Progenitor cell of endocrine pancreas (in vitro differentiated cells): ENCODE measurements at regions not wholly inside any gene's neighbourhood (a gene's known extent, or its start where the extent isn't known, plus 50 kb on each side); places are given as distances from the start of the nearest gene placed in this dataset.

ENCODE experiments used
- DNase-seq: peaks from one replicate; pipeline ENCODE4 v3.0.0; 2021; ENCODE audit warnings: low spot score; ENCODE audit not compliant: unreplicated experiment
- H3K27ac Mint-ChIP-seq: 2 replicates; pipeline ENCODE4 v1.8.0; 2021; ENCODE audit warnings: mild to moderate bottlenecking, moderate library complexity, mixed read lengths
- H3K27me3 Mint-ChIP-seq: 2 replicates; pipeline ENCODE4 v1.8.0; 2021; ENCODE audit warnings: mixed read lengths
- H3K36me3 Mint-ChIP-seq: 2 replicates; pipeline ENCODE4 v1.8.0; 2022; ENCODE audit warnings: mixed read lengths; ENCODE audit not compliant: insufficient read depth
- H3K4me1 Mint-ChIP-seq: 2 replicates; pipeline ENCODE4 v1.8.0; 2021; ENCODE audit warnings: low read depth, mixed read lengths
- H3K4me3 Mint-ChIP-seq: 2 replicates; pipeline ENCODE4 v1.8.0; 2021; ENCODE audit warnings: low read depth, mild to moderate bottlenecking, moderate library complexity, mixed read lengths
- H3K9me3 Mint-ChIP-seq: 2 replicates; pipeline ENCODE4 v1.8.0; 2021; ENCODE audit warnings: low read depth, mixed read lengths
- TF ChIP-seq, protein P1 (sequence below): fragments of 200-600 bp; sonication (generic); IDR thresholded peaks from one replicate; pipeline ENCODE4 v1.5.0; 2021; ENCODE audit warnings: antibody characterized with exemption, mild to moderate bottlenecking; ENCODE audit not compliant: unreplicated experiment

DNA sequence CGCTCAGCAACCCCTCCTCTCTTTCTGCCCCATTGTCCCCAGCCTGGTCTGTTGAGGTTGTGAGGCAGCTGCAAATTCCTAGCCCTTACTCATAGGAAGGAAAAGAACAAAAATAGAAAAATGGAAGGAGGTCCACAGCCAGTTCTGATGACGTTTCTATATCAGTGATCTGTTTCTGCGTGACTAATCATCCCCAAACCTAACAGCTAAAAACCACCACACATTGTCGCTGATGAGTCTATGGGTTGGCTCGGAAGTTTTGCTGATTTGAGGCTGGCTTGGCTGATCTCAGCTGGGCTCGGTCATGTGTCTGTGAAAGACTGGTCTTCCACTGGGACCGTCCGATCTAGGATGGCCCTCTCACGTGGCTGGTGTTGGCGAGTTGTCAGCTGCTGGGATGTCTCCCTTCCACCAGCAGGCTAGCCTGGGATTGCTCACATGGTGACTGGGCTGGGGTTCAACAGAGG, 200.6 kb upstream of the ZNF618 start:
- H3K27me3 Mint-ChIP-seq = peaks cover 36% of the 10 kb centered on the region
- no peaks in the 10 kb centered on the region for H3K36me3 Mint-ChIP-seq
- H3K4me3 Mint-ChIP-seq = no peak overlapping the region
- no peaks in the 10 kb centered on the region for H3K9me3 Mint-ChIP-seq
- no peak overlapping the region for H3K27ac Mint-ChIP-seq
- DNase-seq = no peak
- H3K4me1 Mint-ChIP-seq = peaks cover 7% of the 10 kb centered on the region
- TF ChIP-seq, protein P1, sequence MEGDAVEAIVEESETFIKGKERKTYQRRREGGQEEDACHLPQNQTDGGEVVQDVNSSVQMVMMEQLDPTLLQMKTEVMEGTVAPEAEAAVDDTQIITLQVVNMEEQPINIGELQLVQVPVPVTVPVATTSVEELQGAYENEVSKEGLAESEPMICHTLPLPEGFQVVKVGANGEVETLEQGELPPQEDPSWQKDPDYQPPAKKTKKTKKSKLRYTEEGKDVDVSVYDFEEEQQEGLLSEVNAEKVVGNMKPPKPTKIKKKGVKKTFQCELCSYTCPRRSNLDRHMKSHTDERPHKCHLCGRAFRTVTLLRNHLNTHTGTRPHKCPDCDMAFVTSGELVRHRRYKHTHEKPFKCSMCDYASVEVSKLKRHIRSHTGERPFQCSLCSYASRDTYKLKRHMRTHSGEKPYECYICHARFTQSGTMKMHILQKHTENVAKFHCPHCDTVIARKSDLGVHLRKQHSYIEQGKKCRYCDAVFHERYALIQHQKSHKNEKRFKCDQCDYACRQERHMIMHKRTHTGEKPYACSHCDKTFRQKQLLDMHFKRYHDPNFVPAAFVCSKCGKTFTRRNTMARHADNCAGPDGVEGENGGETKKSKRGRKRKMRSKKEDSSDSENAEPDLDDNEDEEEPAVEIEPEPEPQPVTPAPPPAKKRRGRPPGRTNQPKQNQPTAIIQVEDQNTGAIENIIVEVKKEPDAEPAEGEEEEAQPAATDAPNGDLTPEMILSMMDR = no peak

DNA sequence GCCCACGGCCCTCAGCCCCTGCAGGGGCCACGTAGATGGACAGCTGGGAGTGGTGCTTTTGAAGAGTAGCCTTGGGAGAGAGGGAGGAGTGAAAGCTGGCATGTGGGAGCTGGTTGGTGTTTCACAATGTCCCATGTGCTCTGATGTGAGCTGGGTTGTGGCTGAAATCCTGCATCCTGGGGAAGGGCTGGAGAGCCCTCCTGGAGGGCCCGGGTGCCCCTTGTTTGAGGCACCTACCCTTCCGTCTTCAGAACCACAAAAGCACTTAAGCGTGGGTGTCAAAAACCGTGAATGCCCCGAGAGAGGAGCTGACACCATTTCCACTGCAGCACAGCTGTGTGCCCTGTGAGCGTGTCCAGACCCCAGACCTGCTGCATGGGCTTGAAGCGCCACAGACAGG, 199.1 kb upstream of the ZNF618 start:
- H3K9me3 Mint-ChIP-seq = no peaks in the 10 kb centered on the region
- DNase-seq = no peak
- H3K4me3 Mint-ChIP-seq = no peak overlapping the region
- H3K27ac Mint-ChIP-seq = no peak overlapping the region
- no peaks in the 10 kb centered on the region for H3K36me3 Mint-ChIP-seq
- peaks cover 34% of the 10 kb centered on the region for H3K27me3 Mint-ChIP-seq
- H3K4me1 Mint-ChIP-seq = peaks cover 7% of the 10 kb centered on the region
- TF ChIP-seq, protein P1 = no peak

DNA sequence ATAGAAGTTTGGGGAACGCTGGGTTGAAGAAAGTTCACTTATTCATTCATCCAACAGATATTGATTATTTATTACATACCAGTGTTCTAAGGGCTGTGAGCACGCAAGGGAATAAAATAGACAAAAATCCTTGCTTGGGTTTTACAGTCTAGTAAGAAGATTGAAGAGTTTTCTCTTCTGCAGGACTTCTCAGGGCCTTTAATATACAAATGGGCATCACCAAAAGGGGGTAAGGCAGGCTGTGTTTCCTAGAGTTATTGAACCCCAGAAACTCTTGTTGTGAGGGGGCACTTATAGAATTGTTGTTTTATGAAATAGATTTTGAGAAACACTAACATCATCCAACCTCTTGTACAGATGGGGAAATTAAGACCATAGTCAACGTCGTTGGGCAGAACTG, 198.5 kb upstream of the ZNF618 start:
- peaks cover 32% of the 10 kb centered on the region for H3K27me3 Mint-ChIP-seq
- H3K4me1 Mint-ChIP-seq = peaks cover 7% of the 10 kb centered on the region
- no peak for DNase-seq
- no peak overlapping the region for H3K27ac Mint-ChIP-seq
- TF ChIP-seq, protein P1 = no peak
- no peaks in the 10 kb centered on the region for H3K9me3 Mint-ChIP-seq
- no peak overlapping the region for H3K4me3 Mint-ChIP-seq
- no peaks in the 10 kb centered on the region for H3K36me3 Mint-ChIP-seq

DNA sequence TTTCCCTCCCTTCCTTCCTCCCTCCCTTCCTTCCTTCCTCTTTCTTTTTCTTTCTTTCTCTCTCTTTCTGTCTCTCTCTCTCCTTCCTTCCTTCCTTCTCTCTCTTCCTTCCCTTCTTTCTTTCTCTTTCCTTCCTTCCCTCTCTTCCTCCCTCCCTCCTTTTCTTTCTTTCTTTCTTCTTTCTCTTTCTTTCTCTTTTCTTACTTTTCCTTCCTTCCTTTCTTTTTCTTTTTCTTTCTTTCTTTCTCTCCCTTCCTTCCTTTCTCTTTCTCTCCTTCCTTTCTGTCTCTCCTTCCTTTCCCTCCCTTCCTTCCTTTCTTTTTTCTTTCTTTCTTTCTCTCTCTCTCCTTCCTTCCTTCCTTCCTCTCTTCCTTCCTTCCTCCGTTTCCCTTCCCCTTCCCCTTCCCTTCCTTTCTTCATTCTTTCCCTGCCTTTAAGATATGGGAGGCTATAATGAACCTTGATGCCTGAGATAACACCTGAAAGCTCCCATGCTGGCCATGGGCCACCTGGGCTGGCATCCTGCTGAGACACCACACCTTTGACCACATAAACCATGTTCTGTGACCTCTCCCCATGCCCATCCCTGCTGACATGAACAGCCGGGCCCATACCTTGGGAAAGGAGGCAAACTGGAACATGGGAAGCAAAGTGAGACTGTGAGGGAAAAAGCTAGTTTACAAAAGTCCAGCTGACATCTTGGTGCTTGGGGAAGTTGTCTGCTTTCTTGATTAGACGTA, 197.8 kb upstream of the ZNF618 start:
- TF ChIP-seq, protein P1 = no peak
- Mint-ChIP-seq H3K9me3 (no peaks in the 10 kb centered on the region), H3K36me3 (no peaks in the 10 kb centered on the region), H3K4me1 (peaks cover 7% of the 10 kb centered on the region), H3K27me3 (peaks cover 32% of the 10 kb centered on the region), H3K4me3 (no peak overlapping the region), H3K27ac (no peak overlapping the region)
- DNase-seq = no peak

DNA sequence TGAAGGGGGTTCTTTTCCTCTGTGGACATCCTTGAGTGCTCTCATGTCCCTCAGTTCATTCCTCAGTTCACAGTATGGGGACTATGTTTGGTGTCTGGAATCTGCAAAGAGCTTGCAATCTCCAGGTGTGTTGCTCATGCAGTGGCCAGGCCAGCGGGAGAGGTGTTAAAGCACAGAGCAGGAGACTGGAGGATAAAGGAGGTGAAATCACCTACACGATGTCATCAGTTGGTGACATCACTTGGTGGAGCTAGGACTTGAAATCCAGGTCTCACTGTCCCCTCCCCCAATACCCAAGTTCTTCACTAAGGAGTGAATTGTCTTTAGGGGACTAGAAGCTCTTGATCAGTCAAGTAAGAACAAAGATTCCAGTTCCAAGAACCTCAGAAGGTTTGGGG, 197.3 kb upstream of the ZNF618 start:
- DNase-seq = no peak
- H3K27ac Mint-ChIP-seq = no peak overlapping the region
- H3K4me3 Mint-ChIP-seq = no peak overlapping the region
- peaks cover 6% of the 10 kb centered on the region for H3K4me1 Mint-ChIP-seq
- TF ChIP-seq, protein P1 = no peak
- no peaks in the 10 kb centered on the region for H3K36me3 Mint-ChIP-seq
- no peaks in the 10 kb centered on the region for H3K9me3 Mint-ChIP-seq
- peaks cover 31% of the 10 kb centered on the region for H3K27me3 Mint-ChIP-seq
